ENCODE measurements at regions not wholly inside any gene's neighbourhood (a gene's known extent, or its start where the extent isn't known, plus 50 kb on each side); places are given as distances from the start of the nearest gene placed in this dataset.

- TF ChIP-seq ZNF565 (CRISPR knock-in tag; conservative IDR thresholded peaks at IDR 0.05; ENCODE audit: low read depth) (no peak), BACH2 (CRISPR knock-in tag; IDR thresholded peaks at IDR 0.05; ENCODE audit: borderline replicate concordance) (no peak), GLIS3 (CRISPR knock-in tag; IDR thresholded peaks at IDR 0.05) (no peak)
Observed at GRCh38 chr1:116856312-116856711, 53.4 kb upstream of the PTGFRN start (continued).

- no peak for ATAC-seq
- TF ChIP-seq ISL1 (CRISPR knock-in tag; IDR thresholded peaks at IDR 0.05) (peak; percentile 50), CSDC2 (CRISPR knock-in tag; IDR thresholded peaks at IDR 0.05) (no peak), ZNF565 (CRISPR knock-in tag; conservative IDR thresholded peaks at IDR 0.05; ENCODE audit: low read depth) (no peak), SNAI2 (CRISPR knock-in tag; IDR thresholded peaks at IDR 0.05) (no peak), ESRRG (CRISPR knock-in tag; IDR thresholded peaks at IDR 0.05) (no peak), TCF4 (CRISPR knock-in tag; IDR thresholded peaks at IDR 0.05; ENCODE audit: borderline replicate concordance) (peak; percentile 69)
Observed at GRCh38 chr1:116857092-116857491, 52.6 kb upstream of the PTGFRN start.
